GM19324 (cell line): ENCODE measurements at regions not wholly inside any gene's neighbourhood (a gene's known extent, or its start where the extent isn't known, plus 50 kb on each side); places are given as distances from the start of the nearest gene placed in this dataset.

Experiments
- ATAC-seq: cut with Tn5 transposase; IDR thresholded peaks from one replicate; pipeline ENCODE4 v1.9.1; 2021; ENCODE audit warnings: mild to moderate bottlenecking, moderate library complexity; ENCODE audit not compliant: unreplicated experiment, low FRiP score

- no peak for ATAC-seq
Observed at GRCh38 chr11:42025121-42025803, 565.8 kb upstream of the LRRC4C start.

GRCh38 chr11:42034826-42035225, 575.4 kb upstream of the LRRC4C start:
- no peak for ATAC-seq

GRCh38 chr11:42036201-42036600, 576.7 kb upstream of the LRRC4C start:
- ATAC-seq: no peak

GRCh38 chr11:42043312-42043711, 583.9 kb upstream of the LRRC4C start:
- ATAC-seq: no peak

- ATAC-seq: no peak
Observed at GRCh38 chr11:42047637-42048555, 588.4 kb upstream of the LRRC4C start.

GRCh38 chr11:42049186-42049585, 589.7 kb upstream of the LRRC4C start:
- no peak for ATAC-seq

- ATAC-seq: no peak
Observed at GRCh38 chr11:42049650-42050049, 590.2 kb upstream of the LRRC4C start.

- ATAC-seq: no peak
Observed at GRCh38 chr11:42054351-42054900, 595.0 kb upstream of the LRRC4C start.

GRCh38 chr11:42055606-42056005, 596.2 kb upstream of the LRRC4C start:
- no peak for ATAC-seq

- ATAC-seq: no peak
Observed at GRCh38 chr11:42058794-42059193, 599.3 kb upstream of the LRRC4C start.

- ATAC-seq: no peak
Observed at GRCh38 chr11:42065199-42065598, 605.7 kb upstream of the LRRC4C start.

GRCh38 chr11:42066113-42066512, 606.7 kb upstream of the LRRC4C start:
- ATAC-seq: no peak

- ATAC-seq: no peak
Observed at GRCh38 chr11:42074306-42074705, 614.9 kb upstream of the LRRC4C start.

- no peak for ATAC-seq
Observed at GRCh38 chr11:42075180-42075579, 615.7 kb upstream of the LRRC4C start.

GRCh38 chr11:42077794-42078193, 618.3 kb upstream of the LRRC4C start:
- ATAC-seq: no peak

- ATAC-seq: no peak
Observed at GRCh38 chr11:42085736-42086135, 626.3 kb upstream of the LRRC4C start.

- no peak for ATAC-seq
Observed at GRCh38 chr11:42093541-42093940, 634.1 kb upstream of the LRRC4C start.

GRCh38 chr11:42098075-42098474, 638.6 kb upstream of the LRRC4C start:
- no peak for ATAC-seq

- ATAC-seq: no peak
Observed at GRCh38 chr11:42112866-42113265, 653.4 kb upstream of the LRRC4C start.

GRCh38 chr11:42114927-42115326, 655.5 kb upstream of the LRRC4C start:
- no peak for ATAC-seq

- no peak for ATAC-seq
Observed at GRCh38 chr11:42138454-42138853, 679.0 kb upstream of the LRRC4C start.
